ENCODE measurements at regions not wholly inside any gene's neighbourhood (a gene's known extent, or its start where the extent isn't known, plus 50 kb on each side); places are given as distances from the start of the nearest gene placed in this dataset.

DNA sequence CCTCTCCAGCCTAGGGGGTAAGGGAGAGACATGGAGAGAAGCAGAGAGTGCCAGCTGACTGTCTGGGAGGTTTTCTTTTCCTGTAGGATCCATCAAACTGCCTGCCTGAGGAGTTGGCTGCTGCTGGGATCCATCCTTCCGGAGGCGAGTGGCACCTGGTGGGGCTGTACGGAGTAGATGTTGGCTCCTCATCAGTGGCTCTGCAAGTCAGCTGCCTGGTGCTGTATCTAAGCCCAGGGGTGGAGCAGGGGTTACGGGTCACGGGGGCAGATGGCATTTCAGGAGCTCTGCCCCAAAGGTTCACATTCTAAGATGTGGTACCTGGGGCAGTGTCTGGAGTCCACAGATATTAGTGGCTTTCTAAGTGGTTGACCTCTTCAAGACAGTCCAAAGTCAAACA, 128.0 kb downstream of the ACTL8 start (continued):
- no peak for TF ChIP-seq SIN3A (conservative IDR thresholded peaks at IDR 0.05 in 1 of 2, IDR thresholded peaks at IDR 0.05 in 1 of 2; ENCODE audit: low read depth in 1 of 2, low read length in 2 of 2)
- no peak for TF ChIP-seq ASH2L (IDR thresholded peaks at IDR 0.05; ENCODE audit: low read length)
- no peak for TF ChIP-seq SIRT6 (IDR thresholded peaks at IDR 0.05; ENCODE audit: low read length)
- TF ChIP-seq MAFK (IDR thresholded peaks at IDR 0.05; ENCODE audit: low read depth, low read length): no peak
- no peak for TF ChIP-seq TBP (IDR thresholded peaks at IDR 0.05; ENCODE audit: low read depth, low read length)
